IgD-negative memory B cell (primary cell): ENCODE measurements at regions not wholly inside any gene's neighbourhood (a gene's known extent, or its start where the extent isn't known, plus 50 kb on each side); places are given as distances from the start of the nearest gene placed in this dataset.
"Not testable (repeated sequence)": the region's sequence is repeated elsewhere in the genome, so short reads cannot be mapped to it uniquely, and the experiment has no call there.

Source experiments
- H3K27ac Mint-ChIP-seq, 3 donors: one replicate each; pipeline ENCODE4 v1.8.0; 2020 to 2022; ENCODE audit warnings: mild to moderate bottlenecking in 3 of 3, mixed read lengths in 3 of 3, moderate library complexity in 1 of 3
- H3K27me3 Mint-ChIP-seq: one replicate; pipeline ENCODE4 v1.8.0; 2021; ENCODE audit warnings: mixed read lengths
- H3K36me3 Mint-ChIP-seq: one replicate; pipeline ENCODE4 v1.8.0; 2020; ENCODE audit warnings: mild to moderate bottlenecking, mixed read lengths
- H3K4me1 Mint-ChIP-seq, 3 donors: one replicate each; pipeline ENCODE4 v1.8.0; 2020 to 2022; ENCODE audit warnings: mixed read lengths in 3 of 3, mild to moderate bottlenecking in 1 of 3
- H3K4me3 Mint-ChIP-seq, 4 donors: one replicate each; pipeline ENCODE4 v1.8.0; 2020 to 2022; ENCODE audit warnings: mild to moderate bottlenecking in 4 of 4, mixed read lengths in 4 of 4, moderate library complexity in 3 of 4
- H3K9me3 Mint-ChIP-seq, 3 donors: one replicate each; pipeline ENCODE4 v1.8.0; 2020 to 2021; ENCODE audit warnings: mixed read lengths in 3 of 3, mild to moderate bottlenecking in 1 of 3

GRCh38 chr11:42960521-42961088 lies 351.2 kb upstream of the API5 start:
- Mint-ChIP-seq H3K4me1 (no peaks in the 10 kb centered on the region), H3K27me3 (no peaks in the 10 kb centered on the region), H3K9me3 (peaks cover 6 to 20% (median 7%) of the 10 kb centered on the region in 3 donors), H3K27ac (no peak overlapping the region), H3K4me3 (no peak overlapping the region), H3K36me3 (no peaks in the 10 kb centered on the region)

DNA sequence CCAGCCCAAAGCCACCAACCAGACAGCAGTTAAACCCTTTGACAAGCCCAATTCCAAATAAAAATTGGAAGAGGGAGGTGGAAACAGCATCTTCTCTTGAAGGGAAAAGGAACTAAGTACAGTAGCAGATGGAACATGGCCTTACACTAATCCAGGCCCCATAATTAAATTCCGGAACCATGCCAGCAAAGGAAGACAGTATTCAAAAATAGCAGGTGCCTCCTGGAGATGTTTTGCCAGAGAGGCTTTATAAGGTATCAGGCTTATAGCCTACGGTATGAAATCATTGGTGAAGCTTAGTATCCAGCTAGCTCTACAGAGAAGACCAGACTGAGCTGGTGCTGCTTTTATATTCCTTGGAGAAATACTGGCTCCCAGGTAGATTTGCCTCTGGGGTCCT lies 344.1 kb upstream of the API5 start:
- Mint-ChIP-seq H3K4me3 (peak overlapping the region in 1 of 4 donors; percentile 24), H3K27me3 (no peaks in the 10 kb centered on the region), H3K36me3 (no peaks in the 10 kb centered on the region), H3K9me3 (peaks cover 4 to 13% (median 11%) of the 10 kb centered on the region in 3 donors), H3K27ac (no peak overlapping the region), H3K4me1 (no peaks in the 10 kb centered on the region)

- Mint-ChIP-seq H3K9me3 (peaks cover 0 to 8% (median 0%) of the 10 kb centered on the region in 3 donors), H3K27me3 (no peaks in the 10 kb centered on the region), H3K4me1 (no peaks in the 10 kb centered on the region), H3K4me3 (no peak overlapping the region), H3K36me3 (no peaks in the 10 kb centered on the region), H3K27ac (no peak overlapping the region)
These were observed 339.1 kb upstream of the API5 start for GRCh38 chr11:42972741-42973140.

DNA sequence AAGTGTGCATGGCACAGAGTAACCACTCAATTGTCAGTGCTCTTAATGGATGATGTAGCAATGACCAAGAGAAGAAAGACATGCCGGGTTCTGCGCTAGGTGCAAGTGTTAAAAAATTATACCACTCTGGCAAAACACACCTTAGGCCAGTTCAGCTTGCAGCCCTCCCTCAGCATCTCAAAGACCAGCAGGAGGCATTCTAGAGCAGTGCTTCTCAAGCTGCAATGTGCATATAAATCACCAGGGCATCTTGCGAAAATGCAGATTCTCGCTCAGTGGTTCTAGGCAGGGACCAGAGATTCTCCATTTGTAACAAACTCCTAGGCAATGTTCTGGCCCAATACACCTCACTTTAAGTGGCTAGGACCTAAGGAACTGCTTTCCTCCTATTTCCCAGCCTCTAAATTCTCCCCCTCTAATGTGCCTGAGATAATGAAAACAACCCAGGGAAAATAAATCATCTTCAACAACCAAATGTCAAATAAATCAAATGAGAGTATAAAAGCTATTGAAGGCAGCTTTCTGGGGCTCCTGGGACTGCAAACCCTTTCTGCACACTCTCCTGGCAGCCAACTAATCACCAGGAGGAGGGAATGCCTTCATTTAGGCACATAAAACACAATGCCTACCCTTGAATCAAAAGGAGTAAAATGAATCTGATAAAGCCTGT lies 337.2 kb upstream of the API5 start:
- Mint-ChIP-seq H3K27ac (no peak overlapping the region), H3K4me3 (no peak overlapping the region), H3K27me3 (no peaks in the 10 kb centered on the region)

DNA sequence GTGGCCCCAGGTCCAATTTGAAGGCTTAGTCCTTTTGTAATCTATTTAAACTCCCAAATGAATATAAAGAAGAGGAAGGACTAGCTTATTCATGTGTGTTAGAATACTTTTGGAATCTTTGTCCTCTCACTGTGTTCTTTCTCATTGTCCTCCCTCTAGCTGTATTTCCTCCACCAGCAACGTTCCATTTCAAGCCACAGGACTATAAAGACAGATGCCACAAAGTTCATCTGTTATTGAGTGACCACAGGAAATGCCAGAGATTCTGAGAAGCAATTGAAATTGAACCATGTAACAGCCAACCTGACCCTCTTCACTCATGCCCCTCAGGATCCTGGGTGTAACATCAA lies 336.6 kb upstream of the API5 start:
- no peaks in the 10 kb centered on the region for H3K36me3 Mint-ChIP-seq

More for the DNA sequence above, 337.2 kb upstream of the API5 start:
- Mint-ChIP-seq H3K9me3 (peaks cover 0 to 7% (median 0%) of the 10 kb centered on the region in 3 donors), H3K36me3 (no peaks in the 10 kb centered on the region), H3K4me1 (no peaks in the 10 kb centered on the region)

DNA sequence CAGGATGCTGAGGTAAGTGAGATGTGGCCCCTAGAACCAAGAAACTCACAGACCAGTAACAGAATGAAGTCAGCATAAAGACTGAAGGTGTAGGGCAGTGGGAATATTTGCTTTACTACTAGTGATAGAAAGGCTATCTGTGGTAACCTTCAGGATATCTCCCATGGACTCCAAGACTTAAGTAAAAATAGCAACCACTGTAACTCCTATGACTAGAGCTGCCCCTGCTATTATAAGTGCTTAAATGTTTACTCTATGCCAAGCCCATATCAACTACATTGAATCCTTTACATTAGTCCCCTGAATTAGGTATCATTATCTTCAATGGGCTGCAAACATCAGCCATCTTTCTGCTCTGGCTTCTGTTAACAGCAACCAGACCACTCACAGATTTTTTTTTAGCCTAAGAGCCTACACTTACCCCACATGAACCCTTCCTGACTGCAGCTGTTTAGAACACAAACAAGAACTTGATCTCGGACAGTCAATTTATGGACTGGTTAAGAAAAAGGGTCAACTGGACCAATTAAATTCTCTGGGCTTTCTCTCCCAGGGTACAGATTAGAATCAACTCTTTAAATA lies 335.1 kb upstream of the API5 start:
- Mint-ChIP-seq H3K4me3 (no peak overlapping the region), H3K4me1 (no peaks in the 10 kb centered on the region)

More for the DNA sequence above, 336.6 kb upstream of the API5 start:
- Mint-ChIP-seq H3K27ac (no peak overlapping the region), H3K27me3 (no peaks in the 10 kb centered on the region), H3K4me1 (no peaks in the 10 kb centered on the region), H3K9me3 (peaks cover 0 to 4% (median 3%) of the 10 kb centered on the region in 3 donors), H3K4me3 (no peak overlapping the region)

GRCh38 chr11:42992594-42992993 lies 319.2 kb upstream of the API5 start:
- Mint-ChIP-seq H3K27me3 (no peaks in the 10 kb centered on the region), H3K36me3 (peaks cover 2% of the 10 kb centered on the region), H3K4me3 (no peak overlapping the region), H3K9me3 (peaks cover 0 to 9% (median 1%) of the 10 kb centered on the region in 3 donors), H3K27ac (no peak overlapping the region), H3K4me1 (no peaks in the 10 kb centered on the region)

More for the DNA sequence above, 335.1 kb upstream of the API5 start:
- H3K27ac Mint-ChIP-seq: no peak overlapping the region
- H3K36me3 Mint-ChIP-seq: no peaks in the 10 kb centered on the region
- peaks cover 0 to 4% (median 0%) of the 10 kb centered on the region in 3 donors for H3K9me3 Mint-ChIP-seq
- no peaks in the 10 kb centered on the region for H3K27me3 Mint-ChIP-seq

DNA sequence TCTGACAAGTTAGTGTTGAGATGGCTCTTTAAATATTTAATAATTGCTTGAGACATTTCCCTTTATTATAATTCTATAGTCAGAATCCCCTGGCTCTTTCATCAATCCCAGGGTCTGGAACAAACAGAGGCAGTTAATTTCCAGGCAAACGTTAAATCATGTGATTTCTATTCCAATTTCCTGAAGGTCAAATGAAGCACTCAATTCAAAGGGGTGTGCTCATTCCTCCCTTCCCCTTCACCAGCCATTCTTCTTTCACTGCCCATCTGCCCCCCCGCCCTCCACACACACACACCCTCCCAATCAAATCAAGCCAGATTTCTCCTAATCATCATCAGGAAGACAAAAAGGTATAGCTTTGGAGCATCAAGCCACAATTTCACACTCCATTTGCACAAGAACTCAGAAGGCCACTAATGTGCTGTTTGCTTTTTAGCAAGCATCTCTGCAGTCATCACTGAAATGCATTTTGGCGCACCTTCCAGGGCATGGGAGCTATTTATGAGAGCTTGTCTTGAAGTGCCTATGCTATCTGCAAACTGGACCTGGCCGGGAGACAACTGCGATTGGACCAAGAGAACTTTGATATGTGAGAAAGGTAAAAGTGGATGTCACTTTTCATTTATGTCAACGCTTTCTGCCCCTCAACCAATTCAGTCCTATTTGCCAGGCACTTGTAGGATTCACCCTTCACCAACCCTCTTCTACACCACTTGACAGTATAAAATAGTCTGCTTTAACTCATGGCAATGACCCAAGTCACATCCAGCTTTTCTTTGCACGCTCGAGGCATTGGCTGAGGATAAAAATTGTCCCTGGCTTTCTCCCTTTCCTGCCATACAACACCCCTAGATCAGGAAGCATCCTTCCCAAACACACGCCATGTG lies 315.1 kb upstream of the API5 start:
- Mint-ChIP-seq H3K4me1 (no peaks in the 10 kb centered on the region), H3K4me3 (no peak overlapping the region), H3K27me3 (no peaks in the 10 kb centered on the region), H3K9me3 (peaks cover 0 to 4% (median 1%) of the 10 kb centered on the region in 3 donors), H3K36me3 (no peaks in the 10 kb centered on the region), H3K27ac (no peak overlapping the region)

- H3K4me1 Mint-ChIP-seq, H3K36me3 Mint-ChIP-seq, H3K27me3 Mint-ChIP-seq, H3K27ac Mint-ChIP-seq, H3K4me3 Mint-ChIP-seq, H3K9me3 Mint-ChIP-seq: not testable (repeated sequence)
These were observed 306.9 kb upstream of the API5 start for GRCh38 chr11:43004879-43005278.

DNA sequence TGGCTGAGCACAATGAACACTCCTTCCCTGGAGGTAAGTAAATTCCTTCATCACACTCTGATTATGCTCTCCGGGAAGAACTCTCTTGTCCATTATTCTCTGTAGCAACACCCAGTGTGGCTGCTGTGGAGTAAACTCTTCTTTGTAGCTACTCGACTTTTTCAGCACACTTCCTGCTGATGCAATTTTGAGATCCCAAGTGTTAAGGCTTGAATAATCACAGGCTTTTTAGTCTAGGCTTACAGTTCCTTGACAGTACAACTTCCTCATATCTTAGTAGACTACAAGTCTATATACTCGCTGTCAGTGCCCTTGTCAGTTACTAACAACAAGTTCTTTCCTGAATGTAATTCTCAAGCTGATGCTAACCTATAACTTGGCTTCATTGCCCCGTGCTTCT lies 301.8 kb upstream of the API5 start:
- Mint-ChIP-seq H3K27ac (no peak overlapping the region), H3K4me1 (no peaks in the 10 kb centered on the region), H3K9me3 (peaks cover 2 to 3% (median 3%) of the 10 kb centered on the region in 3 donors), H3K27me3 (no peaks in the 10 kb centered on the region), H3K36me3 (no peaks in the 10 kb centered on the region), H3K4me3 (no peak overlapping the region)

GRCh38 chr11:43012606-43013005 lies 299.2 kb upstream of the API5 start:
- Mint-ChIP-seq H3K4me1 (no peaks in the 10 kb centered on the region), H3K27me3 (no peaks in the 10 kb centered on the region)

GRCh38 chr11:43021466-43021865 lies 290.3 kb upstream of the API5 start:
- Mint-ChIP-seq H3K36me3 (no peaks in the 10 kb centered on the region), H3K4me3 (no peak overlapping the region), H3K9me3 (peaks cover 0 to 11% (median 2%) of the 10 kb centered on the region in 3 donors), H3K4me1 (no peaks in the 10 kb centered on the region), H3K27me3 (no peaks in the 10 kb centered on the region), H3K27ac (no peak overlapping the region)

More at GRCh38 chr11:43012606-43013005, 299.2 kb upstream of the API5 start:
- no peak overlapping the region for H3K4me3 Mint-ChIP-seq
- H3K27ac Mint-ChIP-seq: no peak overlapping the region
- no peaks in the 10 kb centered on the region for H3K36me3 Mint-ChIP-seq
- peaks cover 0 to 4% (median 4%) of the 10 kb centered on the region in 3 donors for H3K9me3 Mint-ChIP-seq

GRCh38 chr11:43034341-43034740 lies 277.5 kb upstream of the API5 start:
- Mint-ChIP-seq H3K27me3 (no peaks in the 10 kb centered on the region), H3K27ac (no peak overlapping the region), H3K9me3 (peaks cover 0 to 11% (median 2%) of the 10 kb centered on the region in 3 donors), H3K4me3 (no peak overlapping the region), H3K4me1 (no peaks in the 10 kb centered on the region), H3K36me3 (peaks cover 1% of the 10 kb centered on the region)

DNA sequence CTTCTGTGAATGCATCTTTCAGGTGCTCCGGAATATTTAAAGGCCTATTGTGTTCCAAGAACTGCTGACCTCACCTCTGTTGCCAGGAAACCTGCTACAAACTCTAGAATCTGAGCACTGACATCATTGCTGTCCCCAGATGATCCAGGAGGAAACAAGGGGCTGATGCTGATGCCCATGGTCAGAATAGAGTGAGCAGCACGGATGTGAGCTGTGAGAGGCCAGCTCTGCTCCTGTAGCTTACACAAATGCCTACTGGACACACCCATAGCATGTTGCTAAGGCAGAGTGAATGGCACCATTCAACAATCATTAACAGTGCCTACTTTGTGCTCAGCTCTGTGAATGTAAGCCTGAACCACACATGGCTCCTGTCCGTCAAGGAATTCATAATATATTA lies 276.7 kb upstream of the API5 start:
- no peaks in the 10 kb centered on the region for H3K4me1 Mint-ChIP-seq
- peaks cover 1% of the 10 kb centered on the region for H3K36me3 Mint-ChIP-seq
- no peak overlapping the region for H3K4me3 Mint-ChIP-seq
- no peaks in the 10 kb centered on the region for H3K27me3 Mint-ChIP-seq
- H3K9me3 Mint-ChIP-seq: peaks cover 0 to 8% (median 3%) of the 10 kb centered on the region in 3 donors
- H3K27ac Mint-ChIP-seq: no peak overlapping the region
